Effector memory CD4-positive, alpha-beta T cell (primary cell): ENCODE measurements at regions not wholly inside any gene's neighbourhood (a gene's known extent, or its start where the extent isn't known, plus 50 kb on each side); places are given as distances from the start of the nearest gene placed in this dataset.

Source experiments
- DNase-seq, 3 donors: peaks; one replicate each; pipeline ENCODE4 v3.0.0-alpha.2; 2020
- H3K27ac ChIP-seq: 2 replicates; pipeline ENCODE4 v1.7.0; 2013; ENCODE audit warnings: mild to moderate bottlenecking, low read length, moderate library complexity; ENCODE audit not compliant: insufficient read depth, poor library complexity, severe bottlenecking
- H3K27me3 ChIP-seq: replicated peaks from 2 replicates; pipeline ENCODE4 v1.7.0; 2013; ENCODE audit warnings: mild to moderate bottlenecking, low read length; ENCODE audit not compliant: insufficient read depth, control insufficient read depth, poor library complexity, severe bottlenecking
- H3K36me3 ChIP-seq: 2 replicates; pipeline ENCODE4 v1.7.0; 2013; ENCODE audit warnings: mild to moderate bottlenecking, low read length, moderate library complexity; ENCODE audit not compliant: control insufficient read depth, insufficient read depth
- H3K4me1 ChIP-seq: 2 replicates; pipeline ENCODE4 v1.7.0; 2013; ENCODE audit warnings: low read length, mild to moderate bottlenecking; ENCODE audit not compliant: control insufficient read depth, insufficient read depth, poor library complexity, severe bottlenecking
- H3K4me3 ChIP-seq: 2 replicates; pipeline ENCODE4 v1.7.0; 2013; ENCODE audit warnings: low read length, low read depth, mild to moderate bottlenecking; ENCODE audit not compliant: insufficient read depth, poor library complexity, severe bottlenecking
- H3K9me3 ChIP-seq: 2 replicates; pipeline ENCODE4 v1.7.0; 2013; ENCODE audit warnings: mild to moderate bottlenecking, low read length, moderate library complexity; ENCODE audit not compliant: control insufficient read depth

DNA sequence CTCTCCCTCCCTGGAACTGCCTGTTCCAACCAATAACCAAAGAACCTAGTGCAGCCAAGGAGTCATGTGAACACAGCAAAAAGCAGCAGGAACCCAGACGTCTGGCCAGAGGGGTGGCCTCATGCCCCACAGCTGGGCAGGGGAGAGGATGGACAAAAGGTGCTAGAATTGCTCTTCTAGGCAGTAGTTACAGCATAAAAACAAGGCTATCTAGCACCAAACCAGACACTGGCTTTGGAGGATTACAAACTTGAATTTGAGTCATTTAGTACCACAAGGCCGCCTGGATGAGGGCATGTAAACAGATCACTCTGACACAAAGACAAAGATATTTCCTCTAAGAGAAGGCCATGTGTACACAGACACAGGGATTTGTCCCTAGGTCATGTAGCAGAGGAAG is 423.3 kb upstream of the MAF start:
- no peak for DNase-seq
- peaks cover 5% of the 10 kb centered on the region for H3K4me1 ChIP-seq
- H3K9me3 ChIP-seq: no peaks in the 10 kb centered on the region
- H3K4me3 ChIP-seq: no peak overlapping the region
- H3K27ac ChIP-seq: no peak overlapping the region
- no peaks in the 10 kb centered on the region for H3K27me3 ChIP-seq
- no peaks in the 10 kb centered on the region for H3K36me3 ChIP-seq

DNA sequence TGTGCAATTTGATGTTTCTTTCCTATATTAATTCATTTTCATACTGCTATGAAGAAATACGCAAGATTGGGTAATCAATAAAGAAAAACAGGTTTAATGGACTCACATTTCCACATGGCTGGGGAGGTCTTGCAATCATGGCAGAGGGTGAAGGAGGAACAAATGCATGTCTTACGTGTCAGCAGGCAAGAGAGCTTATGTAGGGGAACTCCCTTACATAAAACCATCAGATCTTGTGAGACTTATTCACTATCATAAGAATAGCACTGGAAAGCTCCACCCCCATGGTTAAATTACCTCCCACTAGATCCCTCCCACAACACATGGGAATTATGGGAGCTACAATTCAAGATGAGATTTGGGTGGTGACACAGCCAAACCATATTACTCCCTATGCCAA is 418.9 kb upstream of the MAF start:
- no peaks in the 10 kb centered on the region for H3K9me3 ChIP-seq
- H3K4me1 ChIP-seq: no peaks in the 10 kb centered on the region
- H3K4me3 ChIP-seq: no peak overlapping the region
- H3K27ac ChIP-seq: no peak overlapping the region
- no peaks in the 10 kb centered on the region for H3K27me3 ChIP-seq
- H3K36me3 ChIP-seq: no peaks in the 10 kb centered on the region
- DNase-seq: no peak

DNA sequence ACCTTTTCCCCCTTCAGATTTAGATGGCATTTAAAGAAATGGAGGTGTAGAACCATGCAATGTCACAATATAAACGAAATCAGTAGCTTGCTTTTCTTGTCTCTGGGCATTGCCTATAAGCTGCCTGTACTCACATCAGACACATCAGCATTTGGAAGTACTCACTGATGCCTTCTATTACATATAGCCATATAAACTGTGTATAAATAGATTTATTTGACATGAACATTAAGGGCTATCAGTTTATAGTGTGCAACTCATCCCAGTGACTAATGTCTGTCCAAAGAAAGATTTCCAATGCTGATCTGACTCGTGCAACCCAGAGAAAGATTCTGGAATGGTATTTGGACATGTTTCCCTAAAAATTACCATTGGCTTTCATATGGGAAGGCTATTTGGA is 417.9 kb upstream of the MAF start:
- Histone ChIP-seq H3K9me3 (no peaks in the 10 kb centered on the region), H3K36me3 (no peaks in the 10 kb centered on the region), H3K27me3 (no peaks in the 10 kb centered on the region), H3K4me1 (no peaks in the 10 kb centered on the region), H3K4me3 (no peak overlapping the region), H3K27ac (no peak overlapping the region)
- DNase-seq: no peak

DNA sequence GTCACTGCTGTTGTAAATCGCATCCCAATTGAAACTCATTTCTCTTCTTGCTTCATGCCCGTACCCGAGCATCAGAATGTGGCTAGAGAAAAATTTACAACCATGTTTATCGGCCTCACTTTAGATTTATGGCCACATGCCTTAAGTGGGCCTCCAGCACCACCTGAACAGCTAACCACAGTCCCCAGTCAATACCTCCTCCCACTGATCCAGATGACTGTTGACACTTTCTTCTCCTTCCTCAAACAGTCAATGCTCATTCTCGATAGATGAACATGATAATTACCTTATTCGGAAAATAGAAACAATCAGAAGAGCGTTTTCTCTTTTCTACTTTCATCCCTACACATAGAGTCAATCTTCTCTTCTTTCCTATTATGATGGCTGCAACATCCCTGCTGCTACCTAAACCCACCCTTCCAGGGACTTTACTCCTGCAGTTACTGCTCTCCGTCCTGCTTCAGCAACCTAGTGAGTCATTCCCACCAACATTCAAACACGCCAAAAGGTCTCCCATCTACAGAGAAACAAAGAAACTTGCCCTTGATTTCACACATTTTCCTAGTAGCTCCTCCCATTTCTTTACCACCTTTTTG is 416.3 kb upstream of the MAF start:
- H3K4me1 ChIP-seq: no peaks in the 10 kb centered on the region
- H3K4me3 ChIP-seq: no peak overlapping the region
- H3K27me3 ChIP-seq: no peaks in the 10 kb centered on the region
- no peaks in the 10 kb centered on the region for H3K9me3 ChIP-seq
- H3K36me3 ChIP-seq: no peaks in the 10 kb centered on the region
- no peak overlapping the region for H3K27ac ChIP-seq
- no peak for DNase-seq

DNA sequence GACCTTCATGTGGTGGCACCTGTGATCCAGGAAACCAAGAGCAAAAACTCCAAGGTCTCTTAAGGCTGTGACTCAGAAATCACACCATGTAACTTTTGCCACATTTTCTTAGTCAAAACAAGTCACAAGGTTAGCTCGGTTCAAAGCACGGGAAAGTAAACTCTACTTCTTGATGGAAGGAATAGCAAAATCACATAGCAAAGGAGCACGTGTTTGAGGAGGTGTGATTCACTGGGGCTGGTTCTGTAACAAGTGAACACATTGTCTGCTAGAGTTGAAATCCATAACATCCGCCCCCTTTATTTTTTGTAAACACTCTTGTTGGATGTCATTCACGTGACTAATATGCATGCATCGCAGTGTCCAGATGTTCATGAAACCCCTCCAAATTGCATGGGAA is 415.0 kb upstream of the MAF start:
- no peak for DNase-seq

DNA sequence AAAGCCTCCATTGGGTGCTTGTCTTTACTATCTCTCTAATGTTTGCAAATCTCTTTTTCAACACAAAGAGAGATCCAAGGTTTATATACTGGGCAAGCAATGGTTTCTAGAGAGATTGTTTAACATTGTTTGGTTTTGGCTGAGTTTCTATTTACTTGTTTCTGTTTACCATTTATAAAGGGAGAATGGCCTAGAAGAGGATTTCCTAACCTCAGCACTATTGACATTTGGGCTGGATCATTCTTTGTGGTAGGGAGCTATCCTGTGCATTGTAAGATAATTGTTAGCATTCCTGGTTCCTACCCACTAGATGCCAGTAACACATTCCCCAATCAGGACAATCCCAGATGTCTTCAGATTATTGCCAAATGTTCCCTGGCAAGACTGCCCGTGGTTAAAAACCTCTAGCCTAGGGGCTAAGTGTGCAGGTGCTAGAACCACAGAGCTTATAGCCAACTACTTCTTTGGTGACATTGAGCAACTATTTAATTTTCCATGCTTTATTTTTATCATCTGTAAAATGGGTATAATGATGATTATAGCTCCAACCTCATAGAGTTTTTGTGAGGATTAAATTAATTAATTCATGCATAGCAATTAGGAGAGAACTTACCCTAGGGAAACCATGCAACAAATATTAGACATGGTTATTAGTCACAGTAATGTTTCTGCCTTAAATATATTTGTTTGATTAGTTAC is 413.9 kb upstream of the MAF start:
- Histone ChIP-seq H3K27me3 (no peaks in the 10 kb centered on the region), H3K9me3 (no peaks in the 10 kb centered on the region), H3K36me3 (no peaks in the 10 kb centered on the region), H3K27ac (no peak overlapping the region), H3K4me1 (no peaks in the 10 kb centered on the region), H3K4me3 (no peak overlapping the region)
- no peak for DNase-seq

More for the DNA sequence above, 415.0 kb upstream of the MAF start:
- no peaks in the 10 kb centered on the region for H3K27me3 ChIP-seq
- no peak overlapping the region for H3K27ac ChIP-seq
- H3K4me3 ChIP-seq: no peak overlapping the region
- H3K4me1 ChIP-seq: no peaks in the 10 kb centered on the region
- no peaks in the 10 kb centered on the region for H3K9me3 ChIP-seq
- H3K36me3 ChIP-seq: no peaks in the 10 kb centered on the region

DNA sequence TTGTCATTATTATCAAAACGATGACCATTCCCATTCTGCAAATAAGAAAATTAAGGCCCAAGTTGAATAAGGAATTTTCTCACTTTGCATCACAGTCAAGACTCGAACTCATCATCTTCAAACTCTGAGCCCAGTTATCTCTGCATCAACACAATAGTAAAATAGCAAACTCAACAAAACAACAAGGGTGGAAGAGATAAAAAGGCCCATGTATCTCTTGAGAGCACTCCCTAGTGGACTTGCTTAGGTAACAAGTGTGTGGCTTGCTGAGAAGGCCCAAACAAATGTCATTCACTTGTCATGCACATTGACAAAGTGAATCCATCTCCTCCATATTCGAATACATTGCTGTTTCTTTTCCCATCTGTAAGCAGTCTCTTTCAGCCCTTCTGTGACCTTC is 412.0 kb upstream of the MAF start:
- no peak for DNase-seq
- Histone ChIP-seq H3K4me1 (no peaks in the 10 kb centered on the region), H3K9me3 (no peaks in the 10 kb centered on the region), H3K27me3 (no peaks in the 10 kb centered on the region), H3K36me3 (no peaks in the 10 kb centered on the region), H3K4me3 (no peak overlapping the region), H3K27ac (no peak overlapping the region)

DNA sequence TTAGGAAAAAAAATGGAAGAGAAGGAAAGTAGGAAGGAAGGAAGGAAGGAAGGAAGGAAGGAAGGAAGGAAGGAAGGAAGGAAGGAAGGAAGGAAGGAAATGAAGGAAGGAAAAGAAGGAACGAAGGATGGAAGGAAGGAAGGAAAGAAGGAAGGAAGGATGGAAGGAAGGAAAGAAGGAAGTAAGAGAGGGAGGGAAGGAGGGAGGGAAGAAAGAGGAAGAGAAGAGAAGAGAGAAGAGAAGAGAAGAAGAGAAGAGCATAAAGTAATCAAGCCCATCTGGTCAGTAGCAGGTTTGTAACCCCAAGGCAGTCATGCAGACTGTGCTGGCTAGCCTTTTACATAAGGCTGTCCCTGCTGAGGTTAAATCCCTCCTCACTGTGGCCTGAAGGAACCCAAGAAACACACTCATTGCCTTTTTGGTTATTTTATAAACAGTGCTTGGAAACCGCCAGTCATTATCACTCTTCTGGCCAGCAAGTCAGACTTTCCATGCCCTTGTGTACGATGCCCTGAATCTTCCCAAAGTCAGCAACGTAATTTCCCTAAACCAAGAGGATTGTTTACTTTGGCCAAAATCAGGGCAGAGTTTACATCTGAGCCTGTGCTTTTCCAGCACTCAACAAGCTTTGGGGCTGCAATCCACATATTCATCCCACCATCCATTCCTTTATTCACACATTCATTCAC is 409.6 kb upstream of the MAF start:
- no peak for DNase-seq
- no peaks in the 10 kb centered on the region for H3K4me1 ChIP-seq
- H3K4me3 ChIP-seq: no peak overlapping the region
- no peak overlapping the region for H3K27ac ChIP-seq
- H3K27me3 ChIP-seq: no peaks in the 10 kb centered on the region
- H3K9me3 ChIP-seq: no peaks in the 10 kb centered on the region
- no peaks in the 10 kb centered on the region for H3K36me3 ChIP-seq

DNA sequence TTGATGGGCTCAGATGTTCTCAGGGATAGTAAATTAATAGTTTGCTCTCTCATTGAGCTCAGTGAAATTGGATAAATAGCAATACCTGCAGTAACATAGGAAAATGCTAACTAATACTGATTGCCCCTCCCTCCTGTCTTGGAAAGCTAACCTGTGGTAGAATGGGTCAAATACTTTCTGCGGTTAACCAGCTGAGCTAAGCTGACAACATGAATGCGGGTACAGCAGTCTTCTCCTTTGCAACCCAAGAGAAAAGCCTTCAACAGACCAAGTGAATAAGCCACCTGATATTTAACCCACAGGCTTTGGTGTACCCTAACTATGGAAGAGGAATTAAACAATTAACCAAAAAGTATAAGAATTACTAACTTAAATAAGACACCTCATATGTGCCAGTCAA is 408.3 kb upstream of the MAF start:
- H3K4me1 ChIP-seq: no peaks in the 10 kb centered on the region
- H3K4me3 ChIP-seq: no peak overlapping the region
- no peak for DNase-seq
- H3K27me3 ChIP-seq: no peaks in the 10 kb centered on the region
- H3K27ac ChIP-seq: no peak overlapping the region
- H3K36me3 ChIP-seq: no peaks in the 10 kb centered on the region
- H3K9me3 ChIP-seq: no peaks in the 10 kb centered on the region

DNA sequence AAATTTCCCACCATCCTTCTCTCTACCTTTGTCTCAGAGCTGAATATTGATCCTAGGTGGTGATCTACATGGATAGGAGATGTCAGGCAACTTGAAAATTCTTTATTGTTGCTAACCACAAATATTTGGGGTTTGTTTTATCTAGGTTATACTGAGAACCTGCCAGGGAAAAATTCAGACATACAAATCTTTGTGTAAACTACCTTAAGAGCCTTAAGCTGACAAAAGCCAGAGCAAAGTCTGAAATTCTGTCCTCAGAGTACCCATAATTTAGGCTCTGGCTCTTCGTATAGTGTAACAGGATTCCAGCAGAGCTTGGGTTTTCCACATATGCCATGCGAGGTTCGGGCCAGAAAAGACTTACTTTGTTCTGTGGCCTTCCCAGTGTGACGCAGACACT is 406.7 kb upstream of the MAF start:
- no peak overlapping the region for H3K4me3 ChIP-seq
- no peaks in the 10 kb centered on the region for H3K27me3 ChIP-seq
- H3K36me3 ChIP-seq: no peaks in the 10 kb centered on the region
- no peaks in the 10 kb centered on the region for H3K4me1 ChIP-seq
- H3K9me3 ChIP-seq: no peaks in the 10 kb centered on the region
- no peak overlapping the region for H3K27ac ChIP-seq
- no peak for DNase-seq
